ENCODE measurements at regions not wholly inside any gene's neighbourhood (a gene's known extent, or its start where the extent isn't known, plus 50 kb on each side); places are given as distances from the start of the nearest gene placed in this dataset.
"Not testable (repeated sequence)": the region's sequence is repeated elsewhere in the genome, so short reads cannot be mapped to it uniquely, and the experiment has no call there.

DNA sequence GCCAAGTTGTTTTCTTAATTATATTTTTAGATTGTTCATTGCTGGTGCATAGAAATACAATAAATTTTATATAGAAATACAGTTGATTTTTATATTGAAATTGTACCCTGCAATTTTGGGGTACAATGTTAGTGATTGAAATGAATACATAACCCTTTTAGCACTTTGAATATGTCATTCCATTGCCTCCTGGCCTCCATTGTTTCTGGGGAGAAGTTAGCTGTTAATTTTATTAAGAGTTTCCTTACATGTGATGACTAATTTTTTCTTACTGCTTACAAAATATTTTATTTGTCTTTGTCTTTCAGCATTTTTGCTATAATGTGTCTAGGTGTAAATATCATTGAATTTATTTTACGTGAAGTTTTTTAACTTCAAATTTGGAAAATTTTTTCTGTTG is 176.5 kb upstream of the DCC start:
- H3K4me1 Mint-ChIP-seq (ENCODE audit: low read depth), result no peaks in the 10 kb centered on the region
- H3K36me3 Mint-ChIP-seq (ENCODE audit: low read depth), result no peaks in the 10 kb centered on the region; the same call in 1 of the 2 replicates
- peaks cover 22% of the 10 kb centered on the region for H3K9me3 Mint-ChIP-seq
- TF ChIP-seq, protein P1, sequence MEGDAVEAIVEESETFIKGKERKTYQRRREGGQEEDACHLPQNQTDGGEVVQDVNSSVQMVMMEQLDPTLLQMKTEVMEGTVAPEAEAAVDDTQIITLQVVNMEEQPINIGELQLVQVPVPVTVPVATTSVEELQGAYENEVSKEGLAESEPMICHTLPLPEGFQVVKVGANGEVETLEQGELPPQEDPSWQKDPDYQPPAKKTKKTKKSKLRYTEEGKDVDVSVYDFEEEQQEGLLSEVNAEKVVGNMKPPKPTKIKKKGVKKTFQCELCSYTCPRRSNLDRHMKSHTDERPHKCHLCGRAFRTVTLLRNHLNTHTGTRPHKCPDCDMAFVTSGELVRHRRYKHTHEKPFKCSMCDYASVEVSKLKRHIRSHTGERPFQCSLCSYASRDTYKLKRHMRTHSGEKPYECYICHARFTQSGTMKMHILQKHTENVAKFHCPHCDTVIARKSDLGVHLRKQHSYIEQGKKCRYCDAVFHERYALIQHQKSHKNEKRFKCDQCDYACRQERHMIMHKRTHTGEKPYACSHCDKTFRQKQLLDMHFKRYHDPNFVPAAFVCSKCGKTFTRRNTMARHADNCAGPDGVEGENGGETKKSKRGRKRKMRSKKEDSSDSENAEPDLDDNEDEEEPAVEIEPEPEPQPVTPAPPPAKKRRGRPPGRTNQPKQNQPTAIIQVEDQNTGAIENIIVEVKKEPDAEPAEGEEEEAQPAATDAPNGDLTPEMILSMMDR (IDR thresholded peaks at IDR 0.05), result no peak
- no peak overlapping the region for H3K4me3 Mint-ChIP-seq
- no peak for DNase-seq
- H3K27ac Mint-ChIP-seq, result no peak overlapping the region
- no peaks in the 10 kb centered on the region for H3K27me3 Mint-ChIP-seq (ENCODE audit: insufficient read depth)

DNA sequence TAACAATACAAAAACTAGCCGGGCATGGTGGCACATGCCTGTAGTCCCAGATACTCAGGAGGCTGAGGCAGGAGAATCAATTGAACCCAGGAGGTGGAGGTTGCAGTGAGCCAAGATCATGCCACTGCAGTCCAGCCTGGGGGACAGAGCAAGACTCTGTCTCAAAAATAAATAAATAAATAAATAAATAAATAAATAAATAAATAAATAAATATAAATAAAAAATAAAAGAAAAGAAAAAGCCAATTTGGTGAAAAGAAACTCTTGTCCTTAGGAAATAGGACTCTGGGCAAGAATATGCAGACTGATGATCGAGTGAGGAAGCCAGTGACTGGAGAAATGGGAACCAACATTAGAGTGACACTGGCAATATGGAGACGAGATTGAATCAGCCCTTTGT is 171.9 kb upstream of the DCC start:
- not testable (repeated sequence) for H3K36me3 Mint-ChIP-seq (ENCODE audit: low read depth); H3K27me3 Mint-ChIP-seq (ENCODE audit: insufficient read depth); H3K4me1 Mint-ChIP-seq (ENCODE audit: low read depth); DNase-seq; H3K27ac Mint-ChIP-seq; H3K4me3 Mint-ChIP-seq
- H3K9me3 Mint-ChIP-seq, result peaks cover 37% of the 10 kb centered on the region

DNA sequence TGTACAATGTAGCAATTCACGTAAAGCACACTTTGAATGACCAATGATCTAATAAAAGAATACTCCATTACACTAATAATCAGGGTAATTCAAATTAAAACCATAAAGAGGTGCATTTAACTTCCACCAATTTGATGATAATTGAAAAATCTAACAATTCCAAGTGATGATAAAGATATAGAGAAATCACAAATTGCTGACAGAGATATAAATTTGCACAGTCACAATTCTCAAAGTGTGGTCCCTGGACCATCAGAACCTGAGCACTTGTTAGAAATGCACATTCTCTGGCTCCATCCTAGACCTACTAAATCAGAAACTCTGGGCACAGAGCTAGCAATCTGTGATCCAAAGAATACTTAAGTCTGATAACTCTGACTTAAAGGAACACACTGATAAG is 165.8 kb upstream of the DCC start:
- no peaks in the 10 kb centered on the region for H3K27me3 Mint-ChIP-seq (ENCODE audit: insufficient read depth)
- peaks cover 36% of the 10 kb centered on the region for H3K9me3 Mint-ChIP-seq
- H3K36me3 Mint-ChIP-seq (ENCODE audit: low read depth), result peaks cover 5% of the 10 kb centered on the region; the same call in 1 of the 2 replicates
- no peak overlapping the region for H3K4me3 Mint-ChIP-seq
- TF ChIP-seq, protein P1 (IDR thresholded peaks at IDR 0.05), result no peak
- DNase-seq, result no peak
- H3K27ac Mint-ChIP-seq, result no peak overlapping the region
- H3K4me1 Mint-ChIP-seq (ENCODE audit: low read depth), result no peaks in the 10 kb centered on the region

- TF ChIP-seq, protein P1 (IDR thresholded peaks at IDR 0.05), result no peak
- no peak for DNase-seq
- Mint-ChIP-seq H3K27ac (no peak overlapping the region), H3K4me3 (no peak overlapping the region), H3K9me3 (peaks cover 44% of the 10 kb centered on the region), H3K4me1 (ENCODE audit: low read depth) (no peaks in the 10 kb centered on the region), H3K27me3 (ENCODE audit: insufficient read depth) (no peaks in the 10 kb centered on the region), H3K36me3 (ENCODE audit: low read depth) (peaks cover 5% of the 10 kb centered on the region; the same call in 1 of the 2 replicates)
These were observed 164.6 kb upstream of the DCC start for GRCh38 chr18:52175406-52175805.

DNA sequence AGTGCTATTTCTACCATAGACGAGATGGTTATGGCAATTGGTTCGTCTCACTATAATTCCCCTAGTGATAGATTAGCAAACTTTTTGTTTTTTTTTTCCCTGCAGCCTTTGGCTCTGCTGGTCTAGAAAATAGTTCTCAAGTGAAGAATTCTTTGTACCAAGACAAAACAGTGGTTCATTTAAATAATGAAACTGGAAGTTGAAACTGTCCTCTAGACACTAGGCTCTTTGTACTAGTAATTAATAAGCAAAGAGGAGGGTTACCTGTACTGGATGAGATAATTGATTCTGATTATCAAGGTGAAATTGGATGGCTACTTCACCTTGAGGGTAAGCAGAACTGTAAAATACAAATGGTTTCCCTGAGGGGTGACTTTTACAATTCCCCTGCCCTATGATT is 156.9 kb upstream of the DCC start:
- Mint-ChIP-seq H3K27me3 (ENCODE audit: insufficient read depth) (no peaks in the 10 kb centered on the region), H3K4me1 (ENCODE audit: low read depth) (no peaks in the 10 kb centered on the region), H3K36me3 (ENCODE audit: low read depth) (peaks cover 12% of the 10 kb centered on the region), H3K9me3 (peaks cover 59% of the 10 kb centered on the region), H3K4me3 (no peak overlapping the region), H3K27ac (no peak overlapping the region)
- TF ChIP-seq, protein P1 (IDR thresholded peaks at IDR 0.05), result no peak
- DNase-seq, result no peak

DNA sequence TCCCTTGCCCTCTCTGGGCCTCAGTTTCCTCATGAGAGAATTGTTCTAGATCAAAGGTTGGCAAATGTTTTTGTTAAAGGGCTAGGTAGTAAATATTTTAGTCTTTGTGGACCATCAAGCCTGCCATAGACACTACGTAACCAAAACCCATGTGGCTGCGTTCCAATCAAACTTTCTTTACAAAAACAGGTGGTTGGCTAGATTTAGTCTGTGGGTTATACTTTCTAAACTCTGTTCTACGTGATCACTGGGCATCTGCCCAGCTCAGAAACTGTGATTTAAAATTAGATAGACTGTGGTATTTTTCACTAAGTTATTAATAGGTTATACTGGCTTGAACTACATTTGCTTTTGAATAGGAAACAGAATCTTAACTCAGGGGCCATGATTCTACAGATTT is 149.8 kb upstream of the DCC start:
- Mint-ChIP-seq H3K27ac (no peak overlapping the region), H3K4me3 (no peak overlapping the region), H3K36me3 (ENCODE audit: low read depth) (no peaks in the 10 kb centered on the region), H3K27me3 (ENCODE audit: insufficient read depth) (no peaks in the 10 kb centered on the region), H3K4me1 (ENCODE audit: low read depth) (no peaks in the 10 kb centered on the region), H3K9me3 (peaks cover 56% of the 10 kb centered on the region)
- TF ChIP-seq, protein P1 (IDR thresholded peaks at IDR 0.05), result no peak
- no peak for DNase-seq

Data from HFFc6 (cell line).